NCI-H187 treated with DMSO at 0.1 percent for 48 hours (cell line): ENCODE measurements at regions not wholly inside any gene's neighbourhood (a gene's known extent, or its start where the extent isn't known, plus 50 kb on each side); places are given as distances from the start of the nearest gene placed in this dataset.
"Not testable (repeated sequence)": the region's sequence is repeated elsewhere in the genome, so short reads cannot be mapped to it uniquely, and the experiment has no call there.

Experiments used
- DNase-seq: peaks from one replicate; lab custom pipeline; 2025; lab: John Stamatoyannopoulos, UW

DNA sequence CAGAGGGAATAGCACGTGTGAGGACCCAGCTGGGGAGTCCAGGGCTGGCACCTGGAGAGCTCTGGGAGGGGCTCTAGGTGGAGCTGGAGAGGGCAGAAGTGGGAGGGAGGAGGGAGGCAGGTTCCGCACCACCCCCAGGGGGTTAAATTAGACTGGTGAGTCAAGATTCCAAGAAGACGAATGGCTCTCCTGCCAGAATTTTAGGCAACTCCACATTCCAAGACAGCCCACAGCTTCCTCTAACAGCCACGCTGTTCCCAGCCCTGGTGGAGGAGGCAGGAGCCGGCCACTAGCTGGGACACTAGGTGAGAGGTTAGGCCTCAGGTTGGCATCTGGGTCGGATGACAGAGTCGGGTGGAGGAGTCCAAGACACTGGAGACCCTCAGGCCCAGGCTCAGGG lies 60.2 kb downstream of the TFAP2C start:
- no peak for DNase-seq

DNA sequence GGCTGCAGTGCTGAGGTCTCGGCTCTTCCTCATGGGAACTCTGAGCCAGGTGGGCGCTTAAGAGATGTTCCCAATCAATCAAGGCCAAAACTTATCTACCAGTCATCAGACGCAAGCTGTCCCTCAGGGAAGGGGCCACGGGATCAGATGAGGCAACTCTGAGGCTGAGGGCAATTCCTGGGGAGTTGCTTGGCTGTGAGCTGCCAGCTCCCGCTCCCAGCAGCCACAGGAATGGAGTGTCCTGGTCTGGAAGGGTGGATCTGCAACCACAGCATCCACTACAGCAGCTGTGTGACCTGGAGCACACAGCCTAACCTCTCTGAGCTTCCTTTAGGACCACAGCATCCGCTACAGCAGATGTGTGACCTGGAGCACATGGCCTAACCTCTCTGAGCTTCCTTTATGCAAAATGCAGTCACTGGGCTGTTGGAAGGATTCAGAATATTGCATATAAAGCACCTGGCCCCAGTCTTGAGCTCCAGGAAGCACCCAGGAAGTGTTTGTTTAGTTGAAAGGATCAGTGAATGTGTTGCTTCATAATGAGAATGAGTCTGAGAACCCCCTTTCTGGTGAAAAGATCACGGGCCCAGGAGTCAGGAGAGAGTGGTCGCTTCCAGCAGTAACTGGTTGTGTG lies 60.9 kb downstream of the TFAP2C start:
- DNase-seq, result no peak

DNA sequence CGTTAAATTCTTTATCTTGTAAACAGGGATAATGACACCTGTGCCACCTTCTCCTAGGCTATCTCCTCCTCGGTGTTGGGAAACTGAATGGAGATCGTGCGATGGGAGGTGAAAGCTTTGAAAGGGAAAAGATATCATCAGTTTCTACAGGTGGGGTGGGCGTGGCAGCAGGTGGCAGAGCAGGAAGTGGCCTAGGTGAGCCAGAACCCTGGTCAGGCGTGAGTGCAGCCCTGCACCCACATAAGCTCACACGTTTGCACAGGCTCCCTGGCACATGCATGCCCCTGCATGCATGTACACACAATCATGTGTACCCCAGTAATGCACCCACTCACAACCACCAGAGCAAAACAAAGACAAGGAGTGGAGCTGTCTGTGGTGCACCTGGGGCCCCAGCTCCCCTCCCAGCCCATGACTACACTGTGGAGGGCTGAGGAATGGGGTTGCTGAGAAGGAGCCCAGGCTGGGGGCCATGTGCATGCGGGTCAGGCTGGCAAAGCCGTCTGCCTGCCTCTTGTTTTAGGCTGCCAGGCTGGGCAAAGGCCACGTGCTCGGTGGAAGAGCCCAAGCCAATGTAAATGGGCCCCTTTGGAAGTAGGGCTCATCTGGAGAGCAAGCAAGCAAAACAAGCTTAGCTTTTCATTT lies 61.5 kb downstream of the TFAP2C start:
- no peak for DNase-seq

DNA sequence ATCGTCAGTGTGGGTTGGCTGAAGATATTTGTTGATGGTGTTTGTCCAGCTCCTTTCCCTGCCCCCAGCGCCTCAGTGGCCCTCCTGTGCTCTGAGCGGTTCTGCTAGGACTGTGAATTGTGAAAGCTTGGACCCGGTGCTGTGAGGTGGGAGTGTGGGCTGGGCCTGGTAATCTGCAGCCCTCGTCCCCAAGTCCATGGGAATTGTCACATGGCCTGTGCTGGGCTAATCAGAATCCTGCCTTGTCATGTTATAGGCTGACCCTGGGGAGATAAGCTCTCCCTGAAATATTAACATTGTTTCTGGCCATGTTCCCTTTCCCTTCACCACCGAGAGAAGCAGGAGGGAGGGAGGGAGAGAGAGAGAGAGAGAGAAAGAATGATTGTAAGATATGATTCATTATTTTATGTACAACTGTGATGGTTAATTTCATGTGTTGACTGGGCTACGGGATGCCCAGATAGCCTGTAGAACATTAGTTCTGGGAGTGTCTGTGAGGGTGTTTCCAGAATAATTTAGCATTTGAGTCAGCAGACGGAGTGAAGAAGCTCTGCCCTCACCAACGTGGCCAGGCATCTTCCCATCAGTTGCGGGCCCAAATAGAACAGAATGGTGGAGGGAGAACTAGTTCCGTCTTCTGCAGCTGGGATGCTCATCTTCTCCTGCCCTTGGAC lies 62.4 kb downstream of the TFAP2C start:
- DNase-seq, result no peak

DNA sequence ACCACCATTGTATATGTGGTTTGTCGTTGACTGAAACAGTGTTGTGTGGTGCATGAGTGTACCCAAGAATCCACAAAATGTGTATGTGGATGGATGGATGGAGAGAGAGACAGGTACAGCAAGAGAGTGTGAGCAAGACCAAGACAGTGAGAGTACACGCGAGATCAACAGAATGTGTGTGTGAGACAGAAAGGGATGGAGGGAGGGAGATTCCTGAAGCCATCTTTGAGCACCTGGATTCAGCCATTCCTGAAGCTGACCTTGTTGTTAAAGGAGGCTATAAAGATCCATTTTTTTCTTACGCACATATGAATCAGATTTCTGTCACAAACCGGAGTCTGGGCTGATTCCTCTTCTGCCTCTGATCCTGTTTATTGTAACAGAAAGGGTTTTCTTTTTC lies 64.1 kb downstream of the TFAP2C start:
- no peak for DNase-seq

DNA sequence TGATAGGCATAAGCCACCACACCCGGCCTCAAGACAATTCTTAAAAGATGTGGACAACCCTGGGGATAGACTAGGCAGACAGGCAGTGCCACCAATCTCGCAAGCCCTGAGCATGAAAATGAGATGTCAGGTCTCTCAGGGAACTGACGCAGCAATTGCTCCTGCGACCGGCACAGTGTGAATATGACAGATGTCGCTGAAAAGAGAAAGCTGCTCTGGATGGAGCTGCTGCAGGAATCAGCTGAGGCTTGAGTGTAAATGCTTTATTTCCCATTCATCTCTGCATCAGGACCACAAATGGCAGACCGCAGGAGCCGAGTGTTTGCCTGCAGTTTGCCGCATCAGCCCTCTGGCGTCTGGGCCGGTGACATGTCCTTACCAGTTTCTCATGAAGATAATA lies 68.4 kb downstream of the TFAP2C start:
- no peak for DNase-seq

DNA sequence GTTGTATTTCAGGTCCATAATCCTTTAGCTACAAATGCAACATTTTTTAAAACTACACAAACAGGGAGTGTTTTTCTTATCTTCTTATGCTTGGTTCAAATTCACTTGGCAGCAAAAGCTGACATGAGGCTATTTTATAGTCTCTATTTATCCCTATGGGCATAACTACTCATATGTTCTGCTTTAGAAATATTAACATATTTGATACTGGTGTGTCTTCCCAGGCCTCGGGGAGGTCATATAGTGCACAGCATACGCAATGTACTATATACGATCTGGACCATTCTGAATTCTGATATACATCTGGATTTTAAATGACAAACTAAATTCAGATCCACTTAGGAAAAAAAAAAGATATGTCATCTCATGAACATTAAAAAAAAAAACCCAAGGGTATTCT lies 69.2 kb downstream of the TFAP2C start:
- no peak for DNase-seq

DNA sequence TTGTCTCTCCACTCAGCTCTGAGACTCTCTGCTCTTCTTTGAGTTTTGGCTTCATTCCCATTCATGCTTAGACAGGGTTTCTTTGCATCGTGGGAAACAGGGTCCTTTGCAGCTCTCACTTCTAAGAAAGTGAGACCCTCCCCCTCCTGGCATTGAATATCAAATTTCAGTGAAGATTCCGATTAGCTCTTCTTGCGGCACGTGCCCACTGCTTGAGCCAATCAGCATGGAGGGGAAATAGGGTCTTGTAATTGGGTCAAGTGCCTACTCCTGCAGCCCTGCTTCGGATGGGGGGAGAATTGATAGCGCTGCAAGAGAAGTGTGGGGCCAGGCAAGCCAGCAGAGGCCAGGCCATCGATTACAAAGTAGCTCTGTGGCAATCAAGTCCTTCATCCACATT lies 69.6 kb downstream of the TFAP2C start:
- DNase-seq, result no peak

DNA sequence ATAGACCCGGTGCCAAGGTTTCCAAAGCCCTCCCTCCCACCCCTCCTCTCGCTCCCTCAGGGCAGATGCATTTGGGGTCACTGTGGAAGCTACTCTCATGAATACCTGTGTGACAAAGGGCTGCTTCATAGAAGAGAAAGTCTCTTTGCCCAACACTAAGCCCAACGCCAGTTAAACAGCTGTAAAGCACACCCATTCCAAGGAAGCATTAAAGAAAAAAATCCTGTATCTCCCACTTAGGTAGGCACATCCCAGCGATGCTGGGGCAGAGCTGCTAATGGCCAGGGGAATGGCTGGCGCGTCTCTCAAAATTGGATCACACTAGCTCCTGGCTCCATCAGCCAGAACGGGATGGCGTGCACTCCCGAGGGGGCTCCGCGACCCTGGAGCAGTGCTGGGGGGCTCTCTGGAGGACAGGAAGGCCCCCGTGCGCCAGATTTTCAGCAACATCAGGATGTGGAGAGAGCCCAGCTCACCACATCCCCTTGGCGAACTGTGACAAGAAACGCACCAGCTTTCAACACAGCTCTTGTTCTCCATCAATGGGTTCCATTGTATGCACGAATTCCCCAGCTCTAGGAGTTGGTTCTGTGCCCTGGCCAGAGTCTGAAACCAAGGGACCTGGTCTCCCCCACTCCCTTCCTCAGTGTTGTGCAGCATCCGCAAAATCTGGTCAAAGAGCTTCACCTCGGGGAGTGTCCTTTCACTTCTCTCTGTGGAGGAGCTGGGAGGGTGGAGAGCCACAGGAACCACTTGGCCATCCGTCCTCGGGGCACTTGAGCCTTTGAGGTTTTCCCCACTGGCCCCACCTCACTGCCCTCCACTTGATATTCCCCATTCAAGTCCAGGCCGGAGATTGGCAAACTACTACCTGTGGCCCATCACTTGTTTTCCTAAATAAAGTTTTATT lies 74.1 kb downstream of the TFAP2C start:
- DNase-seq, result no peak

DNA sequence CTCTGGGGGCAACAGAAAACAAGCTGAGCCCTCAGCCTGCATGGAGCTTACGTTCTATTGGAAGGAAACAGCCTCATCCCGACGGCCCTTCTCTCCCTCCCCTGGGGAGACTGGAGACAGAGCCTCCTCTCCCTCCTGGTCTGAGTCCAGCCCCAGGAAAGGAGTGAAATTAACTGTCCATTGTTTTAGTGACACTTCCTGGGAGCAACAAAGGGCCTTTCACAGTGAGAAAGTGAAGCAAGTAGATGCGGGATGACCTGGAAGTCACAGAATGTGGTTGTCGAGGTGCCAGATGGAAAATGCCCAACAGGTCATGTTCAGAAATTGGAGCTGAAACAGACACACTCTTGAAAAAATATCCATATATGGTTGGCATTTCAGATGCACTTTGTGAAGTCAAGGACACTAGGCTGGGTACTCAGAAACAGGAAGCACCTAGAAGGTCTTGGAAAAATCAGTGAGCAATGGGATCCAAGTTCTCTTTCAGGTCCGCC lies 77.8 kb downstream of the TFAP2C start:
- DNase-seq, result no peak

DNA sequence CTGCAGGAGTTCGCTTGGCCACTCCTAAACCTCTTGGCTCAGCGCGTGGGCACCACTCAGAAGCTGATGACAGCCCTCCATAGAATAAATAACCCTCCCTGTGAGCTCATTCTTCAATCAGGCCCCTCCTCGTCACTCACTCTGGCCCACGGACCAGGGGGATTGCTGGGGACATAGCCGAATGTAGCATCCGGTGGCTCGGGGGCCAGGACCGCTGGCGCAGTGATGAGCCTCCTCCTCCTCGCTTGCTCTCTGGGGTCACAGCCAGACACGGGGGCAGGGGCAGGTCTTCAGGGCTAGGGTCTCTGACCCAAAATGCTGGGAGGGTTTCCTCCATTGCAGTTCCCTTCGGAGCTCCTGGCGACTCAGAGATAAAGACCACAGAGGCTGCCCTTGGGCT lies 79.9 kb downstream of the TFAP2C start:
- no peak for DNase-seq

DNA sequence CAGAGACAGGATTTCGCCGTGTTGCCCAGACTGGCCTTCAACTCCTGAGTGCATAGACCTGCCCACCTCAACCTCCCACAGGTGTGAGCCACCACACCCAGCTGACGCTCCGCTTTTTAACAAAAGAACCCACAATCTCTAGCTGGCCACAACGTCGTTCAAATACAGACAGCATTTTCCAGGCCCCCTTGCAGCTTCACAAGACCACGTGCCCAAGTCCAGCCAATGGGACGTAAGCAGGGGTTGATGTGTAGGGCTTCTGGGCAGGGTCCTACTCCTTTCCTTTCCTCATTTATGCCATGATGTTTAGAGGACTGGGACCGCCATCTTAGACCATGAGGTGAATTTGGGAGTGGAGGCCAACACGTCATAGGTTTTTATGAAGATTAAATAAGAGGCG lies 81.0 kb downstream of the TFAP2C start:
- no peak for DNase-seq

DNA sequence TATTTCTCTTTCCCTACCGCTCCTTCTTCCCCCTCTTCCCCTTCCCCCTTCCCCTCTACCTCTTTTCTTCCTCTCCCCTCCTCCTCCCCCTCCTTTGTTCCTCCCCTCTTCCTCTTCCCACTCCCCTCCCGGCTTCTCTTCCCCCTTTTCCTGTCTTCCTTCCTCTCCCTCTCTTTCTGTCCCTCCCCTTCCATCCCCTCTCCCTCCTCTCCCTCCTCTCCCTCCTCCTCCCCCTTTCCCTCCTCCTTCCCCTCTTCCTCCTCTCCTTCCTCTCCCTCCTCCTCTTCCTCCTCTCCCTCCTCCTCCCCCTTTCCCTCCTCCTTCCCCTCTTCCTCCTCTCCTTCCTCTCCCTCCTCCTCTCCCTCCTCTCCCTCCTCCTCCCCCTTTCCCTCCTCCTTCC lies 81.5 kb downstream of the TFAP2C start:
- DNase-seq, result not testable (repeated sequence)

DNA sequence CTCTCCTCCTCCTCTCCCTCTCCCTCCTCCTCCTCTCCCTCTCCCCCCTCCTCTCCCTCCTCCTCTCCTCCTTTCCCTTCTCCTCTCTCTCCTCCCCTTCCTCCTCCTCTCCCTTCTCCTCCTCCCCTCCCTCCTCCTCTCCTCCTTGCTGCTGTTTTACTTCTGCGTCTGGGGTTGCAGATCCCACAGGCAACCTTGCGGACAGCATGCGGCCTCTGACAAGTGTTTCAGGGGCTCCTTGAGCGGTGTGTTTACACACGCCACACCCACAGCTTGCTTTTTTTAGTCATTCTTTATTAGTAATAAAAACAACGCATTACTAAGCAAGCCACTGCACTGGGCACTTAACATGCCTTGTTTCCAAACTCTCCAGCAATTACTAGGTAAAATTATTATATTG lies 81.9 kb downstream of the TFAP2C start:
- DNase-seq, result no peak

DNA sequence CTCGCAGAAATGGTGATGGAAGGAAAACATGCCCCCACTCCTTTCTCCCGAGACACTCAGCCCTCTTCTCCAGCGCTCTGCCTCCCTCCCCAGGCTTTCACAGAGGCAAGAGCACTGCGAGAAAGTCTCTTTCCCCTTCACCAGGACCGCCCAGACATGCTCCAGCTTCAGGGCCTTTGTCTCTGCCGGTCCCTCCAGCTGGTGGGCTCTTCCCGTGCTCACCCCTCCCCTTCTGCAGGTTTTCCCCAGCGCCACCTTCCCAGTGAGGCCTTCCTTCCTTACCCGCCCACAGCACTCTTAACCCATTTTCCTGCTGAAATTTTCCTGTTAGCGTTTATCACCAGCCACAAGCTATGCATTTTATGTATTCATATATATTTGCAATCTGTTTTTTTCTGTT lies 86.2 kb downstream of the TFAP2C start:
- no peak for DNase-seq

DNA sequence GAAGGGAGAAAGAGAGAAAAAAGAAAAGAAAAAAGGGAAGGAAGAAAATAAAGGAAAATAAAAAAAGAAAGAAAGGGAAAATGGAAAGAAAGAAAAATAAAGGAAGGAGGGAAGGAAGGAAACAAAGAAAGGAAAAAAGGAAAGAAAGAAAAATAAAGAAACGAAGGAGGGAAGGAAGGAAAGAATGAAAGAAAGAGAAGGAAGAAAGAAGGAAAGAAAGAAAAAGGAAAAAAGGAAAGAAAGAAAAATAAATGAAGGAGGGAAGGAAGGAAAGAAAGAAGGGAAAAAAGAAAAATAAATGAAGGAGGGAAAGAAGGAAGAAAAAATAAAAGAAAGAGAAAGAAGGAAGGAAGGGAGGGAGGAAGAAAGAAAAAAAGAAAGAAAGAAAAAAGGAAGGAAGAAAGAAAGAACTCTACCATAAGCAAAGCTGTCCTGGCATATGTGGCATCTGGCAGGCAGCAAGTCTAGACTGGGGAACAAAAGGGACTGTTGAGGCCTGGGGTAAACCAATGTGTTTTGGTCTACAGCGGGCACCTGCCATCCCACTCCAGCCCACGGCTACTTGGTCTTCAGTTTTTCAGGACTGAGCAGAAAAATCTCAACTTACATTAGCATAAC lies 86.9 kb downstream of the TFAP2C start:
- no peak for DNase-seq

DNA sequence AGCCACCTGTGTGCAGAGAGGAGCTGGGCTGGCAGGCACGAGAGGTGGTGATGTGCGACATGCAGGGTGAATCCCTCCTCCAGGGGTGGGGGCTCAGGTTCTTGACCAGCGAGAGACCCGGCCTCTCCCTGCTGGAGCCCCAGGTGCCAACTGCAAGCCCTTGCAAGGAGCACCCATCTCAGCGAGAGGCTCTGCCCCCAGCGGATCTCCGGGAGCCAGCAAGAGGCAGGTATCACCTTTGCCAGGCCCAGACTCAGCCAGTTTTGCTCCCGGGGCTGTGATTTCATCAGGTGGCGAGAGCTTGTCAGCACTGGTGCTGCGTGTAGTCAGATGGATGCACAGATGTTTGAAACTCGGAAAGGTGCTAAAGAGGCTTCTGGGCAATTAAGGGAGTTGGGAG lies 87.7 kb downstream of the TFAP2C start:
- DNase-seq, result no peak

DNA sequence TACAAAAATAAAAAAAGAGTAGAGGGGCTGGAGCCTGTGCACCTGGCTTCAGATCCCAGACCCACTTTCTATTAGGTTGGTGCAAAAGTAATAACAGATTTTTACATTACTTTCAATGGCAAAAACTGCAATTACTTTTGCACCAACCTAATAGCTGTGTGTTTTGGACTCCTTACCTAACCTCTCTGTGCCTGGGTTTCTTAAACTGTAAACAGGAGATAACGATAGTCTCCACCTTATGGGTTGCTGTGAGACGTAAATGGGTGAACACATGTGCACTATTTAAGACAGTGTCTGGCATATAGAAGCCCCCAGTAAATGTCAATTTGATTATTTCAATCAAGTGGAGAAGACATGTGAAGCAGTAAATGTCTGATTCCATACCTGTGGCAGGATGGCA lies 89.7 kb downstream of the TFAP2C start:
- DNase-seq, result no peak

DNA sequence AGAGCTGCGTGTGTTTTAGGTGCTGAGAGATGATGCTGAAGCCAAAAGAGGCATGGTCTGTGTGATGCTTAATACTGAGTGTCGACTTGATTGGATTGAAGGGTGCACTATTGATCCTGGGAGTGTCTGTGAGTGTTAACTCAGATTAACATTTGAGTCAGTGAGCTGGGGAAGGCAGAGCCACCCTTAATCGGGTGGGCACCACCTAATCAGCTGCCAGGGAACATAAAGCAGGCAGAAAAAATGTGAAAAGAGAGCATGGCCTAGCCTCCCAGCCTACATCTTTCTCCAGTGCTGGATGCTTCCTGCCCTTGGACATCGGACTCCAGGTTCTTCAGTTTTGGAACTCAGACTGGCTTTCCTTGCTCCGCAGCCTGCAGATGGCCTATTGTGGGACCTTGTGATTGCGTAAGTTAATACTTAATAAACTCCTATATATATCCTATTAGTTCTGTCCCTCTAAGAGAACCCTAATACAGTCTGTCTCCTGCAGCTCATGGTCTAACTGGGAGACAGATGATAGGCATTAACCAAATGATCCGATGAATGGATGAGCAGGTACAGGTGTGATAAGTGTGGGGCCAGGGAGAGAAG lies 91.6 kb downstream of the TFAP2C start:
- DNase-seq, result no peak

DNA sequence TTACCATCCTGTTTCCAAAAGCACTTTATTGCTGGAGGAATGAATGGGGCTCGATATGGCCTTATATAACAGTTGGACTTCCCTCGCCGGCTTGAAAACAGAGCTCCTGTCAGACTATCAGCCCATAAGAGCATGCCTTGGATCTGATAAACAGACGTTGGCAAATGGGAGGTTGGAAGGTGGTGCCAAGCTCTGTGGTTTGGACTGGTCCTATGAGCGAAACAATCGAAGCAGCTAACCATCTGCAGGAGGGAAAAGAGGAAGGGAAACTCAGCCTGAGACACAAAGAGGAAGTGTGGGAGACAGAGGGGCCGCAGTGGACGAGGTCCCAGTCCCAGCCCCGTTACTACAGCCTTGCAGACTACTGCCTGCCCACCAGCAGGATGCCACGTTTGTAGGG lies 92.9 kb downstream of the TFAP2C start:
- no peak for DNase-seq

DNA sequence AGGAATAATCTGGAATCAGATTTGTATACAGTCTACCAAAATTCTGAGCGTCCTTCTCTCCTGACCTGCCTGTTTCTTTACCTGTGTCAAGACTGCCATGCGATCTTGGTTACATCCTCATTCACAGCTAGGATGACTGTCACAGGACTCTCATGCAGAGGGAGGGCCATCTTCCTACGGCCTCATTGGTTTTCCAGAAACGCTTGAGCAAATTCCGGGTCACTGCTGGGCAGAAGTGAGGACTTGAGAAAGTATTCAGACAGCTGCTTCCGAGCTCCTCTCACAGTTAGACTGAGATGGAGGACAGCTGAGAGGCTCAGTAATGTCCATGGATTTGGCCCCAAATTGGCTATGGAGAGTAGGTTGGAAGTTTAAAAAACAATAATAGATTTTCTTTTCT lies 94.2 kb downstream of the TFAP2C start:
- no peak for DNase-seq
